T-cell (primary cell): ENCODE measurements at regions not wholly inside any gene's neighbourhood (a gene's known extent, or its start where the extent isn't known, plus 50 kb on each side); places are given as distances from the start of the nearest gene placed in this dataset.

Experiments used
- ATAC-seq, 4 experiments: fragments of 200-7000 bp in 3 of 4; fragments of 150-1000 bp in 1 of 4; cut with Tn5 transposase; replicated peaks in 1 of 4; 1 replicate in 3 of 4; 2 replicates in 1 of 4; pipeline ENCODE4 v1.10.0; 2021; ENCODE audit warnings: moderate library complexity in 3 of 4, mild to moderate bottlenecking in 2 of 4, moderate number of reproducible peaks in 1 of 4
- CTCF ChIA-PET, 2 donors: fragments of 300-600 bp; sonication (Branson Sonifier 250); formaldehyde crosslinking; loops; one replicate each; lab custom pipeline; 2022; ENCODE audit warnings: antibody characterized with exemption in 2 of 2; lab: Charles Lee
- POLR2A ChIA-PET, 2 donors: fragments of 300-600 bp; sonication (Branson Sonifier 250); formaldehyde crosslinking; loops; one replicate each; lab custom pipeline; 2022; ENCODE audit warnings: antibody characterized with exemption in 2 of 2; lab: Charles Lee
- DNase-seq, 35 experiments: peaks; one replicate each; pipeline versions ENCODE4 v3.0.0 to v3.0.0-alpha.2; 2013 to 2023
- H3K27ac ChIP-seq: one replicate; pipeline ENCODE4 v1.5.1; 2013; ENCODE audit warnings: low read length
- H3K27me3 ChIP-seq, 2 experiments: replicated peaks in 1 of 2; 1 replicate in 1 of 2; 2 replicates in 1 of 2; pipeline versions ENCODE4 v1.6.1 to v1.7.0; 2013; ENCODE audit warnings: low read length in 1 of 2, mixed read lengths in 1 of 2; ENCODE audit not compliant: control insufficient read depth in 2 of 2, insufficient read depth in 2 of 2; ENCODE audit errors: extremely low read depth in 1 of 2
- H3K36me3 ChIP-seq, 2 donors: 1 replicate in 1 of 2; 2 replicates in 1 of 2; pipeline versions ENCODE4 v1.6.1 to v1.7.0; 2013; ENCODE audit warnings: low read length in 1 of 2; ENCODE audit not compliant: control insufficient read depth in 2 of 2, insufficient read depth in 1 of 2; ENCODE audit errors: extremely low read depth in 1 of 2
- H3K4me1 ChIP-seq, 2 experiments: 1 replicate in 1 of 2; 2 replicates in 1 of 2; pipeline versions ENCODE4 v1.6.1 to v1.7.0; 2013; ENCODE audit warnings: low read length in 2 of 2, mixed read lengths in 1 of 2; ENCODE audit not compliant: insufficient read depth in 2 of 2, control insufficient read depth in 1 of 2; ENCODE audit errors: extremely low read depth in 1 of 2
- H3K4me3 ChIP-seq, 2 donors: 1 replicate in 1 of 2; 2 replicates in 1 of 2; pipeline versions ENCODE4 v1.5.1 to v1.7.0; 2013; ENCODE audit warnings: mild to moderate bottlenecking in 2 of 2, low read length in 1 of 2, moderate library complexity in 1 of 2; ENCODE audit not compliant: control insufficient read depth in 1 of 2; ENCODE audit errors: extremely low read depth in 1 of 2
- H3K9me3 ChIP-seq: 2 replicates; pipeline ENCODE4 v1.7.0; 2013
- H3K27ac Mint-ChIP-seq, 2 donors: one replicate each; pipeline ENCODE4 v1.8.0; 2020 to 2021; ENCODE audit warnings: mild to moderate bottlenecking in 2 of 2, mixed read lengths in 2 of 2
- H3K27me3 Mint-ChIP-seq, 2 donors: one replicate each; pipeline ENCODE4 v1.8.0; 2021 to 2022; ENCODE audit warnings: mixed read lengths in 2 of 2
- H3K36me3 Mint-ChIP-seq: one replicate; pipeline ENCODE4 v1.8.0; 2021; ENCODE audit warnings: mixed read lengths
- H3K4me1 Mint-ChIP-seq, 3 donors: one replicate each; pipeline ENCODE4 v1.8.0; 2020 to 2022; ENCODE audit warnings: mixed read lengths in 3 of 3, mild to moderate bottlenecking in 1 of 3
- H3K4me3 Mint-ChIP-seq, 3 donors: one replicate each; pipeline ENCODE4 v1.8.0; 2020 to 2022; ENCODE audit warnings: mild to moderate bottlenecking in 3 of 3, mixed read lengths in 3 of 3, moderate library complexity in 3 of 3
- H3K9me3 Mint-ChIP-seq, 3 donors: one replicate each; pipeline ENCODE4 v1.8.0; 2020 to 2022; ENCODE audit warnings: mixed read lengths in 3 of 3
- WGBS: methylation state at CpG from one replicate; pipeline ENCODE4 v1.1.5; 2013; ENCODE audit warnings: missing lambda C conversion rate; ENCODE audit not compliant: insufficient coverage; 5-methylcytosine and 5-hydroxymethylcytosine counted together

DNA sequence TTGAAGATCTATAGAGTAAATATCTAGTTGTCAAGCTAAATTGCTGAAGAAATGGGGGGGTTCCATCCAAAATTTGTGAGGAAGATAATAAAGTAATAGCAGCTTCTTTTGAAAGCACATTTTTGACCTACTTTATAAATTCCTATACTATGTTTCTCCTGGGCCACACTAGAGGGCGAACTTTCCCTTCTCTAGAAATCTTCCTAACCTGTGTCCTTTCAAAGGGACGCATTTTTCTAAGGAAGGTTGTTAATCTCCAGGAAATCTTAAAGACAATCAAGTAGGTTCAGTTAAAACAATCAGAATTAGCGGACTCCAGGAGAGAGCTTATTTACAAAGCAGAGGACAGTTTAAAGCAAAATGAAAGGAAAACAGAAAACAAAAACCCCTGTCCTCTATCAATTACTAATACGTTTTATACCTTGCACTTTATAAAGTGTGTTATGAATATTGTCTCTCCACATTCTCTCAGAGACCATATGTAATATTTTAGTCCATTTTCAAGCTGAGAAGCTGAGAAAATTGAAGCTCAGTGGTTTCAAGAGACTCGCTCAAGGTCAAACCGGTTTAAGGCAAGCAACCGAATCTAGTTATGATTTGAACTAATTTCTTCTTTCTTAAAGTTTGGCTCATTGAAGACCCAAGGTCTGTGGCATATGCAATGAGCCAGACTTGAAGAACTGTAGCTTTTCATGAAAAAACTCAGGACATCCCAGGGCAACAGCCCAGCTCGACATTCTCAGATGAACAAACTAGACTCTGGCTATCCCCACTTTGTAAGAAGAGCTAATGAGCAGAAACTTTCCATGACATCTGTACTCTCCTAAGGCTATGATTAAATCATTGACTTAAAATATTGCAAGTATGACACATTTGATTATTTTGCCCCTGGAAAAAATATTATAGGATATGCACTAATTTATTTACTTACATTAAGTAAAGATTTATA, 273.6 kb downstream of the PAX3 start:
- Histone ChIP-seq H3K27me3 (no peaks in the 10 kb centered on the region), H3K27ac (no peak overlapping the region), H3K4me1 (no peaks in the 10 kb centered on the region), H3K4me3 (no peak overlapping the region), H3K9me3 (no peaks in the 10 kb centered on the region), H3K36me3 (no peaks in the 10 kb centered on the region)
- Mint-ChIP-seq H3K27me3 (peaks cover 0 to 5% of the 10 kb centered on the region in 2 donors), H3K27ac (no peak overlapping the region), H3K9me3 (peaks cover 0 to 3% (median 0%) of the 10 kb centered on the region in 3 donors), H3K4me1 (peaks cover 0 to 7% (median 2%) of the 10 kb centered on the region in 3 donors), H3K36me3 (no peaks in the 10 kb centered on the region), H3K4me3 (peak overlapping the region in 1 of 3 donors; percentile 22)
- CTCF ChIA-PET, result interaction anchor here in 1 of 2 donors (1.0 kb wide), 1 partner anchor 10 kb away, joined by 4 read pairs; no protein-coding TSS in a partner anchor
- POLR2A ChIA-PET, result no interaction called here
- ATAC-seq (no peak), DNase-seq (peak in 1 of 35 experiments; percentile 3)
- WGBS, result 59% methylated on average over 5 of the region's 8 CpGs

DNA sequence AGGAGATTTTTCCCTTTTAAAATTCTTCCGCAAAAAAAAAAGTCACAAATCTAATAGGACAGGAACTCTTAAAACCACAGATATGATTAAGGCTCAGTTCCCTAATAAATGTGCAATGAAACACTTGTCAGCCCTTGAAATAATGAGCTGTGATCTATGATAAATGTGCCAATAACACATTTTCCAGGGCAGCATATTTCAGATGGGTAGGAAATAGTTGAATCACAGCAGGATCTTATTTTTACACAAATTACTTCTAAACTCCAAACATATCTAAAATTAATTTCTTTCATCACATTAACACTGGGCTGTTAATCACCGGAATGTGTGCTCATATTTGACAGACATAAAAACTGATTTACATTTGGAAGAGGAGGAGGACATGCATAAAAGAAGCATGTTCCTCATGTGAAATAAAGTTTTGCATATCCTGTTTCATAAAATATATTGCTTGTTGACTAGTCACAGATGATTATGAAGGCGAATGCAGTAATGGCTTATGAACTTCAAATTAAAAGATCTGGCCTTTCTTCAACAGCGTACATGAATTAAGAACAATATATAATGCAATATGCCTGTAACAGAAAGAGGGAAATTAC, 281.4 kb downstream of the PAX3 start:
- CTCF ChIA-PET, result no interaction called here
- Mint-ChIP-seq H3K4me3 (no peak overlapping the region), H3K36me3 (no peaks in the 10 kb centered on the region), H3K9me3 (peaks cover 0 to 10% (median 0%) of the 10 kb centered on the region in 3 donors), H3K4me1 (no peaks in the 10 kb centered on the region), H3K27ac (no peak overlapping the region), H3K27me3 (peaks cover 7 to 13% of the 10 kb centered on the region in 2 donors)
- no peaks in the 10 kb centered on the region for H3K36me3 ChIP-seq
- H3K27ac ChIP-seq, result no peak overlapping the region
- POLR2A ChIA-PET, result no interaction called here
- no CpG with 5 or more reads among the region's 4 CpGs for WGBS
- DNase-seq, result no peak
- no peaks in the 10 kb centered on the region for H3K9me3 ChIP-seq
- no peak for ATAC-seq
- H3K27me3 ChIP-seq, result peaks cover 0 to 3% of the 10 kb centered on the region in 2 experiments
- H3K4me3 ChIP-seq, result no peak overlapping the region
- H3K4me1 ChIP-seq, result no peaks in the 10 kb centered on the region

DNA sequence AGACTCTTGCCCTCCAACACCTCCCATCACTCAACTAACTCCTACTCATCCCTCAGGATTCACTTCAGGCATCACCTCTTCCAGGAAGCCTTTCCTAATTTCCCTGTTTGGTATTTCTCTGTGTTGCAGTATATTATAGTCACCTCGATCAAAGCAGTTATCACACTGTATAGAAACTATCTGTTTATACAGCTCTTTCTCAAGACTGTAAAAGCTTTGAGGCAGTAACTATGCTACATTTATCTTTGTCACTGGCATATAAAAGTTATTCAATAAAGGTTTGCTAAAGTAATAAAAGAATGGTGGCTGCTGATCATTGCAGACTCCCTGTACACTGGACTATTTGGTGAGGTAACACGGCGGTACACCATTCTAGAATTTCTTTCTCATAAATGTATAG, 284.9 kb downstream of the PAX3 start:
- Histone ChIP-seq H3K27ac (no peak overlapping the region), H3K36me3 (no peaks in the 10 kb centered on the region), H3K27me3 (peaks cover 0 to 3% of the 10 kb centered on the region in 2 experiments), H3K4me1 (no peaks in the 10 kb centered on the region), H3K4me3 (no peak overlapping the region), H3K9me3 (no peaks in the 10 kb centered on the region)
- no peak for DNase-seq
- WGBS, result no CpG with 5 or more reads among the region's 3 CpGs
- Mint-ChIP-seq H3K27ac (no peak overlapping the region), H3K4me3 (no peak overlapping the region), H3K9me3 (peaks cover 0 to 10% (median 0%) of the 10 kb centered on the region in 3 donors), H3K4me1 (no peaks in the 10 kb centered on the region), H3K36me3 (no peaks in the 10 kb centered on the region), H3K27me3 (peaks cover 7 to 12% of the 10 kb centered on the region in 2 donors)
- no peak for ATAC-seq
- ChIA-PET CTCF (no interaction called here), POLR2A (no interaction called here)

DNA sequence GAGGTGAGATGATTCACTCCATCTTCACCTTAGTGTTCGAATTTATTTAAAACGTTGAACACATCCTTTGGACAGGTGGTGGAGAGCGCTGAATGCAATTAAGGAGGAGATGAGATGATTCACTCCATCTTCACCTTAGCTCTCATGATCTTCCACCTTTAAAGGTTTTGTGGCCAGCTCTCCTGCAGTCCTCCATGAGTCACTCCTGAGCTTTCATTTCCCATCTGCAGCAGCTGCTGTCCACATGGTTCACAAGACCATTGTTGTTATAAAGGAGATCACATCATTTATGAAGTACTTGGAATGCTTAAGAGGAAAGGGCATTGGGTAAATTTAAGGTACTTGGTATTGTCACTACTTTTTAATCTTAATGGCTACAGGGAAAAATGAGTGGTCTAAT, 298.5 kb downstream of the PAX3 start:
- H3K4me1 Mint-ChIP-seq, result no peaks in the 10 kb centered on the region
- CTCF ChIA-PET, result no interaction called here
- POLR2A ChIA-PET, result no interaction called here
- Histone ChIP-seq H3K9me3 (no peaks in the 10 kb centered on the region), H3K27me3 (no peaks in the 10 kb centered on the region), H3K27ac (no peak overlapping the region), H3K36me3 (no peaks in the 10 kb centered on the region), H3K4me3 (no peak overlapping the region), H3K4me1 (no peaks in the 10 kb centered on the region)
- H3K27ac Mint-ChIP-seq, result no peak overlapping the region
- H3K27me3 Mint-ChIP-seq, result peaks cover 0 to 5% of the 10 kb centered on the region in 2 donors
- DNase-seq, result no peak
- ATAC-seq, result no peak
- peaks cover 0 to 5% (median 3%) of the 10 kb centered on the region in 3 donors for H3K9me3 Mint-ChIP-seq
- no peaks in the 10 kb centered on the region for H3K36me3 Mint-ChIP-seq
- no peak overlapping the region for H3K4me3 Mint-ChIP-seq
- no CpG with 5 or more reads among the region's 3 CpGs for WGBS

DNA sequence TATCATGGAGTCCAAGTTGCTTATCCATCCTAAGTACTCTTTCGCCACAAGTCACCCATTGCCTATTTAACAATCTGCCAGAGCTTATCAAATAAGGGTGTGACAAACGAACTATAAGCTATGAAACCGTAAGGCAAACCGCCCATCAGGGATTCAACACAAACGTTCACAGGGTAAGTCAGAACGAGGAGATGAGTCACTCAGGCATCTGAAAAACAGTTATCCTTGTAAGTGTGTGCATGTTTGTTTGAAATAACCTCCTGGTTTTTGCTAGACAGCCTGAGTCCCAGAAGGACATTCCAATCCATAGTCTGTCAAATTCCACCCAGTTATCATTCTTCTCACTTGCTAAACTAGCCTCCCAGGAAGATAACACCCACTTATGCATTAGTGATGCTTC, 299.1 kb downstream of the PAX3 start:
- no peaks in the 10 kb centered on the region for H3K27me3 ChIP-seq
- no peaks in the 10 kb centered on the region for H3K4me1 Mint-ChIP-seq
- no peaks in the 10 kb centered on the region for H3K36me3 Mint-ChIP-seq
- DNase-seq (no peak), ATAC-seq (no peak)
- H3K27ac ChIP-seq, result no peak overlapping the region
- no peak overlapping the region for H3K4me3 ChIP-seq
- 88% methylated on average over 3 of the region's 6 CpGs for WGBS
- POLR2A ChIA-PET, result no interaction called here
- peaks cover 0 to 5% (median 3%) of the 10 kb centered on the region in 3 donors for H3K9me3 Mint-ChIP-seq
- no peaks in the 10 kb centered on the region for H3K4me1 ChIP-seq
- peaks cover 0 to 5% of the 10 kb centered on the region in 2 donors for H3K27me3 Mint-ChIP-seq
- H3K4me3 Mint-ChIP-seq, result no peak overlapping the region
- H3K27ac Mint-ChIP-seq, result no peak overlapping the region
- no peaks in the 10 kb centered on the region for H3K9me3 ChIP-seq
- H3K36me3 ChIP-seq, result no peaks in the 10 kb centered on the region
- CTCF ChIA-PET, result no interaction called here

DNA sequence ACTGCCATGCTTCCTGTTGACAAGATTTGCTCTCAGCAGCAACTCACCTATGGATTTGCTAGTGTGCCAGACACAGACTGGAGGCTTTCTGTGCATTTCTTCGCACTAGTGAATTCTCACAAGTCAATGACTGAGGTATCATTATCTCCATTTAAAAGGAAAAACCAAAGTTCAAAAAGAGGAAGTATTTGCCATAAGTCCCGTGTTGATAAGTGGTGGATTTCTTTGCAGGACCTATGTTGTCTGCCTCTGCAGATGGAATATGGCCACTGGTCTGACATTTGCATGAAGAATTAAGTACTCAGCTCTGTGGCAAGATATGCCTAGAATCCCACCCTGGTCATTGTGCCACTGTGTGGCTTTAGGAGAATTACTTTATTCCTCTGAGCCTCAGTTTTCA, 299.6 kb downstream of the PAX3 start:
- Mint-ChIP-seq H3K4me1 (no peaks in the 10 kb centered on the region), H3K9me3 (peaks cover 0 to 5% (median 3%) of the 10 kb centered on the region in 3 donors), H3K27ac (no peak overlapping the region), H3K4me3 (no peak overlapping the region), H3K27me3 (peaks cover 0 to 5% of the 10 kb centered on the region in 2 donors), H3K36me3 (no peaks in the 10 kb centered on the region)
- DNase-seq (no peak), ATAC-seq (no peak)
- CTCF ChIA-PET, result no interaction called here
- Histone ChIP-seq H3K27ac (no peak overlapping the region), H3K36me3 (no peaks in the 10 kb centered on the region), H3K4me3 (no peak overlapping the region), H3K27me3 (no peaks in the 10 kb centered on the region), H3K9me3 (no peaks in the 10 kb centered on the region), H3K4me1 (no peaks in the 10 kb centered on the region)
- POLR2A ChIA-PET, result no interaction called here
- 0% methylated on average over 2 of the region's 2 CpGs for WGBS
